ENCODE measurements at regions not wholly inside any gene's neighbourhood (a gene's known extent, or its start where the extent isn't known, plus 50 kb on each side); places are given as distances from the start of the nearest gene placed in this dataset.

- no peaks in the 10 kb centered on the region for H3K36me3 Mint-ChIP-seq
- CTCF ChIA-PET, result no interaction called here
- no peaks in the 10 kb centered on the region for H3K27me3 Mint-ChIP-seq (ENCODE audit: low read depth)
- no peak overlapping the region for H3K4me3 Mint-ChIP-seq
- no peak for TF ChIP-seq ZNF423 (CRISPR knock-in tag; IDR thresholded peaks at IDR 0.05)
- POLR2A ChIA-PET, result no interaction called here
- DNase-seq (ENCODE audit: low spot score), result no peak
- no peaks in the 10 kb centered on the region for H3K9me3 Mint-ChIP-seq
- no peak overlapping the region for H3K27ac Mint-ChIP-seq
- no peaks in the 10 kb centered on the region for H3K4me1 Mint-ChIP-seq
- ATAC-seq, result no peak
These were observed 612.3 kb upstream of the SLITRK5 start for GRCh38 chr13:87058786-87059329.

- DNase-seq (ENCODE audit: low spot score) (no peak), ATAC-seq (no peak)
- Mint-ChIP-seq H3K27me3 (ENCODE audit: low read depth) (no peaks in the 10 kb centered on the region), H3K4me3 (no peak overlapping the region), H3K9me3 (no peaks in the 10 kb centered on the region), H3K27ac (no peak overlapping the region), H3K36me3 (no peaks in the 10 kb centered on the region), H3K4me1 (no peaks in the 10 kb centered on the region)
- TF ChIP-seq HMGXB4 (CRISPR knock-in tag; IDR thresholded peaks at IDR 0.05) (no peak), NR3C1 (CRISPR knock-in tag; conservative IDR thresholded peaks at IDR 0.05; ENCODE audit: low read depth) (no peak), ZNF416 (CRISPR knock-in tag; IDR thresholded peaks at IDR 0.05) (no peak), JUN (CRISPR knock-in tag; IDR thresholded peaks at IDR 0.05) (no peak), MLX (CRISPR knock-in tag; IDR thresholded peaks at IDR 0.05) (no peak), CTCF (IDR thresholded peaks at IDR 0.05) (no peak), RELA (CRISPR knock-in tag; IDR thresholded peaks at IDR 0.05; ENCODE audit: borderline replicate concordance) (no peak), E2F5 (CRISPR knock-in tag; IDR thresholded peaks at IDR 0.05) (no peak), ZNF425 (CRISPR knock-in tag; conservative IDR thresholded peaks at IDR 0.05) (no peak)
- POLR2A ChIA-PET, result no interaction called here
- CTCF ChIA-PET, result no interaction called here
These were observed 592.0 kb upstream of the SLITRK5 start for GRCh38 chr13:87078947-87079795.

DNA sequence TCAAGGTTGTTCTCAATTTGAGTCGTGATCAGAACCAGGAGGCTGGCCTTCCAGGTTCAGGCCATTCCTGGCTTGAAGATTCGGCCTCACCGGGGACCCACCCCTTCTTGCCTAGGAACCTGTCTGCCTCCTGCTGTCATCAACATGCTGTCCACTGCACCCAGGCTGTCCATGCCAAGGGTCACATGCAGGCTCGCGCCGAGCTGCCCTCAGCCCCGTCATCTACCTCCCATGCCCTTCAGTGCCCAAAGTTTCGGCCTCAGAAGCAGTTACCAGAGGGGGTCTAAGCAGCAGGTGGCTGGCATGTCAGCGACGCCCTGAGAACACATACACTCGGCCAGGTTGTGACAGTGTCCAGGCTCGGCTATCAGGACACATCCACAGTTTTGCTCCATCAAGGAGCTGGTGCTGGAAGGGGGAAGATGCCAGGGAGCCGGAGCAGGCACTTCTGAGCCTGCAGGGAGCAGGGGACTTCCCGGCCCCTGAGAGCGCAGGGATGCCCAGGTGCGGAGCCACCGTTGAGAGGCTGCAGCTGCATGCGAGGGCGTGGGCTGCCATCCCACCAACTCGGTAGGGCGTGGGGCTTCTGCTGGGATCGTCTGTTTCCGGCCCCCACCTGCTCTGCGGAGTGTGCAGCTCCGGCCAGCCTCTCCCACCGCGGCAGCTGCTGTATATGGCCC, 590.9 kb upstream of the SLITRK5 start:
- TF ChIP-seq FOXK1 (CRISPR knock-in tag; IDR thresholded peaks at IDR 0.05) (no peak), ZNF317 (CRISPR knock-in tag; IDR thresholded peaks at IDR 0.05; ENCODE audit: borderline replicate concordance, low read depth) (no peak), GTF2I (CRISPR knock-in tag; conservative IDR thresholded peaks at IDR 0.05) (no peak), JUN (CRISPR knock-in tag; IDR thresholded peaks at IDR 0.05) (no peak), MLX (CRISPR knock-in tag; IDR thresholded peaks at IDR 0.05) (no peak)
- H3K4me1 Mint-ChIP-seq, result no peaks in the 10 kb centered on the region
- no peaks in the 10 kb centered on the region for H3K36me3 Mint-ChIP-seq
- H3K27me3 Mint-ChIP-seq (ENCODE audit: low read depth), result no peaks in the 10 kb centered on the region
- DNase-seq (ENCODE audit: low spot score), result no peak
- H3K4me3 Mint-ChIP-seq, result no peak overlapping the region
- no peak overlapping the region for H3K27ac Mint-ChIP-seq
- no peaks in the 10 kb centered on the region for H3K9me3 Mint-ChIP-seq
- ATAC-seq, result no peak
- ChIA-PET CTCF (no interaction called here), POLR2A (no interaction called here)

All from WTC11 (cell line).